ENCODE measurements at regions not wholly inside any gene's neighbourhood (a gene's known extent, or its start where the extent isn't known, plus 50 kb on each side); places are given as distances from the start of the nearest gene placed in this dataset.
"Not testable (repeated sequence)": the region's sequence is repeated elsewhere in the genome, so short reads cannot be mapped to it uniquely, and the experiment has no call there.

DNA sequence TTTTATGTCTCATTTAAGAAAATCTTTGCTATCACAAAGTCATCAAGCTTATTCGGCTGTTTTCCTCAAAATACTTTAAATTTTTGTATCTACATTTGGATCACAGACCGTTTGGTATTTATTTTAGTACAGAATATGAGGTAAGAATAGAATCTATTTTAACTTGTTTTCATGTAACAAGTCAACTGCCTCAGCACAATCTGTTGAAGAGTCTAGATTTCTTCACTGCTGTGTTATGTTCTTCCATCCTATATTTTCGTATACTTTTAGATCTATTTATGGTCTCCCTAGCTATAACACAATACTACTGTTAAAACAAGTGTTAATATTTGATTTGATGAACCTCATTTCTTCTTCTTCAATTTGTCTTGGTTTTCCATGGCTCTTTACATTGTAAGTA, 61.6 kb upstream of the SGCG start:
- Histone ChIP-seq H3K36me3 (replicated peaks; ENCODE audit: control insufficient read depth, insufficient read depth, low read length) (no peaks in the 10 kb centered on the region), H3K27me3 (ENCODE audit: control insufficient read depth, insufficient read depth, low read length) (no peaks in the 10 kb centered on the region), H3K4me3 (ENCODE audit: insufficient read depth, low read depth, low read length) (no peak overlapping the region)
- DNase-seq, result no peak

DNA sequence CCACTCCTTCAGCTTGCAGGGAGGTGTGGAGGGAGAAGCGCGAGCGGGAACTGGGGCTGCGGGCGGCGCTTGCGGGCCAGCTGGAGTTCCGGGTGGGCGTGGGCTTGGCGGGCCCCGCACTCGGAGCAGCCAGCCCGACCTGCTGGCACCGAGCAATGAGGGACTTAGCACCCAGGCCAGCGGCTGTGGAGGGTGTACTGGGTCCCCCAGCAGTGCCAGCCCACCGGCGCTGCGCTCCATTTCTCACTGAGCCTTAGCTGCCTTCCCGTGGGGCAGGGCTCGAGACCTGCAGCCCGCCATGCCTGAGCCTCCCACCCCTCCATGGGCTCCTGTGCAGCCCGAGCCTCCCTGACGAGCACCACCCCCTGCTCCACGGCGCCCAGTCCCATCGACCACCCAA, 53.2 kb upstream of the SGCG start:
- not testable (repeated sequence) for H3K36me3 ChIP-seq (replicated peaks; ENCODE audit: control insufficient read depth, insufficient read depth, low read length); H3K4me3 ChIP-seq (ENCODE audit: insufficient read depth, low read depth, low read length); DNase-seq; H3K27me3 ChIP-seq (ENCODE audit: control insufficient read depth, insufficient read depth, low read length)

DNA sequence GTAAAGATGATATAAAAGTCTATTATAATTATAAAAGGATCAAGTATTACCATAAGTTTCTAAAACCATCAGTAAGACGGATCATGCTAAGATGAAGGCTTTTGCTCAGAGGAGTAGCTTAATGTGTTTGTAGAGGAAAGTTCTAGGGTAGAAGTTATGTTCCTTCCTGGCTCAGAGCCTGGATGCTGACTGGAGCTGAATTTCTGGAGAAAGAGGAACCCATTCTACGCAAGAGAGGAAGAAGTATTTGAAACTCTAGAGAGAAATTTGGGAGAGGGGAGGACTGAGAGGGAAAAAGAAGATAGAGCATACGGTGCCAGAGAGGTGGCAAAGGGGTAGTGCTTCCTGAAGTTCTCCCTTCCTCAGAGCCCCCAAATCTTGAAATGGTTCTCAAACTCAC, 51.4 kb upstream of the SGCG start:
- no peak for DNase-seq
- Histone ChIP-seq H3K36me3 (replicated peaks; ENCODE audit: control insufficient read depth, insufficient read depth, low read length) (no peaks in the 10 kb centered on the region), H3K27me3 (ENCODE audit: control insufficient read depth, insufficient read depth, low read length) (no peaks in the 10 kb centered on the region), H3K4me3 (ENCODE audit: insufficient read depth, low read depth, low read length) (no peak overlapping the region)
